NB4 (cell line): ENCODE measurements at regions not wholly inside any gene's neighbourhood (a gene's known extent, or its start where the extent isn't known, plus 50 kb on each side); places are given as distances from the start of the nearest gene placed in this dataset.

Experiments used
- CTCF ChIP-seq: IDR thresholded peaks from one replicate; pipeline ENCODE4 v1.5.1; 2012; ENCODE audit warnings: low read depth, low read length
- MAX ChIP-seq: IDR thresholded peaks from 2 replicates; pipeline ENCODE4 v1.6.1; 2011; ENCODE audit warnings: low read depth, low read length
- POLR2A ChIP-seq: IDR thresholded peaks from 2 replicates; pipeline ENCODE4 v1.6.1; 2011; ENCODE audit warnings: mild to moderate bottlenecking; ENCODE audit not compliant: insufficient read length; ENCODE audit errors: extremely low read depth

GRCh38 chr21:43266534-43266933 lies 97.7 kb downstream of the CRYAA start:
- TF ChIP-seq POLR2A (no peak), CTCF (no peak), MAX (no peak)
